ENCODE measurements at regions not wholly inside any gene's neighbourhood (a gene's known extent, or its start where the extent isn't known, plus 50 kb on each side); places are given as distances from the start of the nearest gene placed in this dataset.

DNA sequence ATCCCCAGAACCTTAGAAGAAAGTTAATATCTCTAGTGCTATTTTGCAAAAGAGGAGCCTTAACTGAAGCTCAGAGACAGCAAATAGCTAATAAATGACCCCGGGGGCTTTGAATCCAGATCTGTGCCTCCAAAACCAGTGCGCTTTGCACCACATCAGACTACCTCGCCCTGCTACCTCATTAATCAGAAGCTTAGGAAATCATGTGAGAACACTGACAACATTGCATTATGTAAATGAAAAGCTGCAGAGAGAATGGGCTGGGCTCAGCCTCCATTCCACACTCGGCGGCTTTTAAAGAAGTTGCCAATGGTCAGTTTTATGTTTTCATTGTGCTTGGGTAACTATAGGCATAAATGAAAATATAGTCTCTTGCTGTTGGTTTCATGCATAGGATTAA, 54.0 kb upstream of the STMND1 start:
- DNase-seq: no peak

DNA sequence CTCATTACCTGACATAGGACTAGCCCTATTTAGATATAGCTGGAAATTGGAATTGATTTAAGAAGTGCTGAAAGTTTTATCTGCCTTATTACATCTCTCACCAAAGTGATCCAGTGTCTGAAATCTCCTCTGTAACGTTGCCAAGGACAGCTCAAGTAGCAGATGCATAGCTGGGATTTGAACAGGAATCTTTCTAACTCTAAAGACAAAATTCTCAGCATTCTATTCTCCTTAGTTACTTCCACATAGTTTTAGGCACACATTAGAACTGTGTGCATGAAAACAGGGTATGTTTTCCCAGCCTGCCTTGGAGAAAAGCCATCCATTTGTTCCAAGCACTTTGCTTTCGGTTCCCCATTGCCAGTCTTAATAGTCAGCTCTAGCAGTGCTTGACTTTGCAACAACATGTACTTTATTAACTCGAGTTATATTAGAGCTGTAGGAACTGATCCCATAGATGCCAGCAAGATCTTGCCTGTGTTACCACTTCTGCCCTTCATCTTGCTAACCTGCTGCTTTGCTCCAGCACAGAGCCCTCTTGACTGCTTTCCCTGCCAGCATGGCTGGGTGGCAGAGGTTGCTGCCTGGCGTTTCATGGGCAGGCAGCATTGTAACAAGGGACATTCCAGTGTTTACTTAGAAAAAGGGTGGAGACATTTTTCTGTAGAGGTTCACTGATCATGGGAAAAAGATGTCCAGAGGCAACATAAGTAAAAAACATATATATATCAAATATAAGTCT, 56.1 kb upstream of the STMND1 start:
- no peak for DNase-seq

DNA sequence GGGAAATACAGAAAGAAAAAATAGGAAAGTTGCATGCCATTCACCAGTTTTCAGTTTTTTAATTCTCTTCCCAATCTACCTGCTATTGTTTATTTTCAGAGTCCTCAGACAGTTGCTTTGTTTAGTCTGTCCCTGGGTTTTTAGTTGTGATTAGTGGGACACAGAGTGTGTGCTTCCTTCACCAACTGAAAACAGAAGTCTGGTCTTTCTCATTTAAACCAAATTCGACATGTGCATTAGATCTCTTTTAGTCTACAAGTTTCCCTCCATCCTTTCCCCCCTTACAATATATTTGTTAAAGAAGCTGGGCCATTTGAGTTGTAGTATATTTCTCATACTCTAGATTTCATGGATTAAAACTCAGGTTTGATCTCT, 58.7 kb upstream of the STMND1 start:
- no peak for DNase-seq

- DNase-seq: peak; percentile 66
Measured at GRCh38 chr6:17042422-17043147, 59.3 kb upstream of the STMND1 start.

- DNase-seq: no peak
Measured at GRCh38 chr6:17039266-17039665, 62.6 kb upstream of the STMND1 start.

DNA sequence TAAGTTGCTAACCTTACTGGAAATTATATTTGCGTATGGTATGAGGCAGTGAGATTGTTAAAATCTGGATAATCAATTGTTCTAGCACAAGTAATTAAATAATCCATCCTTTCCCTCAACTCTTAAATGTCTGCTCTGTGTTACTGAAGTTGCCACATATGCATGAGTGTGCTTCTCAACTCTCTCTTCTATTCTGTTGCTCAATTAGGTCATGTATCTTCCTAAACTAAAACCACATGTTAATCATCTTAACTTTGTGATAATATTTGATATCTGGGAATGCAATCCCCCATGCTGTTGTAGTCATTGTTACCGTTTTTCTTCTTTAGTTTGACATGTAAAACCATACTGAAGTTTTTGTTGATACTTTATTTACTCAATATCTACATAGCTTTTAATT, 63.5 kb upstream of the STMND1 start:
- DNase-seq: no peak

GRCh38 chr6:17036065-17036393, 65.8 kb upstream of the STMND1 start:
- DNase-seq: no peak

- no peak for DNase-seq
Measured at GRCh38 chr6:17035257-17036064, 66.4 kb upstream of the STMND1 start.

DNA sequence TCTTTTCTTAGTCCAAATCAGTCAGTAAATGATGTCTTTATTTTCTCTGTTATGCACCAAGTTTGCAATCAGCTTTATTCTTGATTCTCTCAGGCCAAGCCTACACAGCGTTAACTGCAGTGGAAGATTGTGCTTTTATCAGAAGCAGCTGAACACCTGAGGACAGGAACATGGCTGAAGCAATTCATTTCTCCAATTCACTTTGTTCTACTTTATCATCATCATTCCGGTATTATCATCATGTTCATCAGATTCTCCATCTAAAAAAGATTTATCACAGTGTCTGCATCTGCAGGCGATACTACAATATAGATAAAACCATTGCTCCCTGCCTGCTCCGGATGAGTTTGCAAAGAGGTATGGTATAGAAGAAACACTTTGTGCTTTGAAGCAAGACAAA, 68.1 kb upstream of the STMND1 start:
- no peak for DNase-seq

DNA sequence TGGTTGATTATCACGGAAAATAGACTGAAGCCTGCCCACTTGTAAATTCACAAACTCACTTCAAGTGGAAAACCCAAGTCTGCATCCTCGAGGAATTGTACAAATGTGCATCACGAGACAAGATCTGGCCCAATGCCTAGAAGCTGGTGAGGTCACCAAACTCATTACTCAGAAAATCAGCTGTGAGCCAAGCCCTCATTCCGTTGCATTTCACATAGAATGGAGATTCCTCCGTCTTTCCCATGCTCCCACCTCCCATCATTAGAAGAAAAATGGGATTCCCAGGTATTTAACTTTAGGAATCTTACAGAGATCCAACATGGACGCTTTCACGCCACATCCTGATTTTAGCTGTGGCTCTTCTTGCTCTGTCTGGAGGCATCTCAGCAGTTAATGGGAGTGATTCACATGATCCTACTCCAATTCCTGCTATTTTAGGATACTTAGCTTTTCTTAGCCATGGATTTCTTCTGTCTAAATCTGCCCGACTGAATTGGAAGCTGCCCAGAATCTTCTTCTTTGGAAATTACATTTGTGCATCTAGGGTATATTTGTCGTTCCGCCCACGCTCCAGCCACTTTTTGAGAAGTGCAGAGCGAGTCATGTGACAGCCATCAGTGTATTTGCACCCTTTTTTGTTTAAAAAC, 68.7 kb upstream of the STMND1 start:
- DNase-seq: peak; percentile 95

DNA sequence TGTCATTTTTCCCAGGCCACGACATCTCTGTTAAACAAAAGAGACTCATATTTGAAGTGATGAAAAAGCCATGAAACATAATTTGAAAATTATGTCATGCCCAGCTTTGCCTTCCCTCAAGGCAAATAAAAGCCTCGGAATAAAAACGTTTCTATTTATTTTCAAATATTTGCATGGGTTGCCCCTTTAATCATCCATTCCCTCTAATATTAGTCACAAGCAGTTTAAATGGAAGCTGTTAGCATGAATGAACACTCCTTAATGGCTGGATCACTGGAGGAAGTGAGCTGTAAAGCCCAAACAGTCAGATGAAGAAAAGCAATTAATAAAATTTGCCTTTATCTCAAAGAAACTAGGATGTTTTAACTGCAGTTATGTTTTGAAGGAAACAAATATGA, 69.3 kb upstream of the STMND1 start:
- no peak for DNase-seq

DNA sequence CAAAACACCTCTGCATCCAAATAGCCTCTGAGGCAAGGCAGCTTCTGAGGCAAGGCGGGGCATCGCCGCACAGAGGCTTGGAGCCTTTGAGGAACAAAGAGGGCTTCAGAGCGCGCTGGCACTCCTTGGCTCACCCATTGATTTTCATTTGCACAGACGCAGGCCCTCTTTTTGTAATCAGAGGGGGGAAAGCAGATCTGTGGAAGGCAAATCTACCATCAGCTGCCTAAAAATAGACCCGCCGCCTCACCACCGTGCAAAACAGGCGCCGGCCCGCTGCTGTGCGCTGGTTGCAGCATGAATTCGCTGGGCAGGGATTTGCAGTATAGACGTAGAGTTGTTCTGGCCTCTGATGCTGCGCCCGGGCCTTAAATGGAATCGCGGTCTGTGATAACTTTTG, 69.9 kb upstream of the STMND1 start:
- DNase-seq: no peak

DNA sequence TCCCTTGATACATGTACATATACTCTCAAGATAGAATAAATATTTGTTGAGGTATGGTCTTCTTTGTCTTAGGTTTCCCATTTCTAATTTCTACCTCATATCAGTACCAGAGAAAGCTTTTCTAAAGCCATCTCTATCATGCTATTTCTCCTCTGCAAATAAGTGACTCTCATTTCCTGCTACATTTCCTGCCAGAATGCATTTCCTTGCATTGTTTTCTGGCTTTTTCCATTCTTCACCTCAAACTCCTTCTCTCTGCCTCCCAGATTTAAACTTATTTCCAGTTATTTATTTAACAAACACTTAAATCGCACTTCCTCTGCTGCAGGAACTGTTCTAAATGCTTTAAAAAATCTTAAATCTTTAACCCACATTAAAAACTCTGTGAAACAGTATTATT, 74.4 kb upstream of the STMND1 start:
- DNase-seq: peak; percentile 40

- no peak for DNase-seq
Measured at GRCh38 chr6:17022604-17023003, 79.2 kb upstream of the STMND1 start.

DNA sequence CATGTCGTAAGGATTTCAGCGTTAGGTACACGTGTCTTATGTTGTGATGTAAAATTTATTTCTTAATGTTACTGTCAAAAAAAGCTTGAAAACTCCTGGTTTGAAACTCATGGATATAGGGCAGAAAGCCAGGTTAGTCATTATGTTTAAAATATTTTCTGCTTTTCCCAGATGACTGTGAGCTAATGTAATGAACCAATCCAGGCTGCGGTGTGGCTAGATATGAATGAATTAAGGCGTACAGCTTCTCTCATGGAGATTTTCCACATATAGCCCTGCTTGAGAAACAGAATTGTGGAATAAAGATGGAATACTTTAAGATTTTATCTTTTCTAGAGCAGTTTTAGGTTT, 80.3 kb upstream of the STMND1 start:
- peak; percentile 19 for DNase-seq

DNA sequence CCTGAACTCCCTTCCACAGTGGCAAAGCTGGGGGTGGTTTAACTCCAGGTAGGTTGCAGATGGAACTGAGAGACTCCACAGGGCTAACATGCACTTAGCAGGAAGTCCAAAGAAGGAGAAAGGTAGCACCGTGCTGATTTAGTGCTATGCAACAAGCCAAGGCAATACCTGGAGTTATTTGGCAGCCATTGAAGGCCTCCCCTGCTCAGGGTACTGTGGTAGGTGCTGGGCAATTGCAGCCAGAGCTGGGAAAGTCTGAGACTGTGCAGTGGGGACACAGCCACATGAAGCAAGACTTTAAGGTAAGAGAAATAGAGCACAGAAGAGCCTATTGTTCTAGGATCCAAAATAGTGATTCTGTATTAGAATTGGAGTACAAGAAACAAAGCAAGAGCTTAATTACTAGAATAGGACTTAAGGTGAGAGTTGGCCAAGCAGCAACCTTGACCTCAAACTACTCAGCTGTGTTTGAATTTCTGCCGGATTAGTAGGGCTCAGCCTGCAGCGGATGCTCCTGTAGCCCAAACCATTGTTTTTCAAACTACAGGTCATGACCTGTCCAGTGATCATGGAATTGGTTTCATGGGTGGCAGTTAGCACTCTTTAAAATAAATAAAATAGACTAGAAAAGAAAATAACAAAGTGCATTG, 80.8 kb upstream of the STMND1 start:
- peak; percentile 41 for DNase-seq

DNA sequence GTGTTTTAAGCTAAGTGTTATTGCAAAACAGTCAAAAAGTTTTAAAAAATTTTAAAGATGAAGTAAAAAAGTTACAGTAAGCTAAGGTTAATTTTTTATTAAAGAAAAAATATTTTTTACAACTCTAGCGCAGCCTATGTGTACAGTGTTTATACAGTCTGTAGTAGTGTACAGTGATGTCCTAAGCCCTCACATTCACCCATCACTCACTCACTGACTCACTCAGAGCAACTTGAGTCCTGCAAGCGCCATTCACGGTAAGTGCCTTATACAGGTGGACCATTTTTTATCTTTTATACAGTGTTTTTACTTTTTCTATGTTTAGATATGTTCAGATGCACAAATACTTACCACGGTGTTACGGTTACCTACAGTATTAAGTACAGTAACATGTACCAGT, 83.4 kb upstream of the STMND1 start:
- no peak for DNase-seq

DNA sequence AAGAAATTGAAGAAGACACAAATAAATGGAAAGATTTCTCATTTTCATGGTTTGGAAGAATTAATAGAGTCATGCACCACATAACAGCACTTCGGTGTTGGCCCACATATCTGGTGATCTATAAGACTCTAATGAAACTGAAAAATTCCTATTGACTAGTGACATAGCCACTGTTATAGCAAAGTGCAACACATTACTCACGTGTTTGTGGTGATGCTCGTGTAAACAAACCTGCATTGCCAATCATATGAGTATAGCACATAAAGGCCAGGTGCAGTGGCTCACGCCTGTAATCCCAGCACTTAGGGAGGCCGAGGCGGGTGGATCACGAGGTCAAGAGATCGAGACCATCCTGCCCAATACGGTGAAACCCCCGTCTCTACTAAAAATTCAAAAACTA, 84.4 kb upstream of the STMND1 start:
- DNase-seq: no peak

DNA sequence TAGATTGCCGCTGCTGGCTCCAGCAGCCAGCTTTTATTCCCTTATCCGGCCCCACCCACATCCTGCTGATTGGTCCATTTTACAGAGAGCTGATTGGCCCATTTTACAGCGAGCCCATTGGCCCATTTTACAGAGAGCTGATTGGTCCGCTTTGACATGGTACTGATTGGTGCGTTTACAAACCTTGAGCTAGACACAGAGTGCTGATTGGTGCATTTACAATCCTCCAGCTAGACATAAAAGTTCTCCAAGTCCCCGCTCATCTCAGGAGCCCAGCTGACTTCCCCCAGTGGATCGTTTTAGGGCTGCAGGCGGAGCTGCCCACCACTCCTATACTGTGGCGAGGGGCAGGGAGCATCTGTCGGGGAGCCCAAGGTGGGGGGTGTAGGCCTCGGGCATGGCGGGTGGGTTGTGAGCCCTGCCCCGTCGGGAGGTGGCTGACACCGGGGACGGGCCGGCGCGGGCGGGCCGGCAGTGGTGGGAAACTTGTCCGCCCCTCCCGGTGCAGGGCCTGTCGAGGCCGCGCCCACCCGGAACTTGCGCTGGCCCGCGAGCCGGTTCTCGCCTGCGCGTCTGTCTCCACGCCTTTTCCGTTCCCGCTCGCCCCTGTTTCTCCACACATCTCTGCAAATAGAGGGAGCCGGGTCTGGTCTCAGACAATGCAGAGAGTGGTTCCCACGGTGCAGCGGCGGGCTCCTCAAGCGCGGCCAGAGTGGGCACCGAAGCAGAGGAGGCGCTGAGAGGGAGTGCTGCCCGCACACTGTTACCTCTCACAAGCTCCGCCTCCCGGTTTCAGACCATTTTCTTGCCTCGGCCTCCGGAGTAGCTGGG, 86.1 kb upstream of the STMND1 start:
- peak; percentile 54 for DNase-seq

DNA sequence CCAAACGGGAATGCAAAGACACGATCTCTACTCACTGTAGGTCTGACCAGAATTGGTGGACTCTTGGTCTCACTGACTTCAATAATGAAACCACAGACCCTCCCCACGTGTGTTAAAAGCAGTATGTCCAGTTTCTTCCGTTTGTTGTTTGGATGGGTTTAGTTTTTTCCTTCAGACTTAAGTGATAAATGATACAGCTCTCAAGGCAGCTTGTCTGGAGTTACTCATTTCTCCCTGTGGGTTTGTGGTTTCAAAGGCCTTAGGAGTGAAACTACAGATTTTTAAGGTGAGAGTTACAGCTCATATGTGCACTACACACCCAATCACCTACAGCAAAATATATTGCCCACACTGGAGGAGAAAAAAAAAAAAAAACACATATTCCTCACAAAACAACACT, 86.7 kb upstream of the STMND1 start:
- no peak for DNase-seq

DNA sequence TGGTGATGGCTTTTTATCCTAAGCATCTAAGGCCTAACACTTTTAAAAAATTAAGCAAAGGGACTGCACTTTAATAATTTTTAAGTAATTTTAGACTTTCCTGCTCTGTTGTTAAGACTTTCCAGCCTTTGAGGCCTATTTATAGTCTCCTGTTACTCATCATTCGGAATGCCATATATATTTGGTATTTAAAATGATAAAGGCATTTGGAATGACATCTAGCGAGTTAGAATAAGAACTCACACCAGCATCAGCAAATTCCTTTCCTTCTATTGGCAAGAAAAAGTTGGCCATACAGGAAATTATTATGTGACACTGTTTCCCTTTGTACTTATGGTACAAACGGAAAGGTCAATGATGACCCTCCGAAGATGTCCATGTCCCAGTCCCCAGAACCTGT, 88.1 kb upstream of the STMND1 start:
- DNase-seq: peak; percentile 30
